B cell (primary cell): ENCODE measurements at regions not wholly inside any gene's neighbourhood (a gene's known extent, or its start where the extent isn't known, plus 50 kb on each side); places are given as distances from the start of the nearest gene placed in this dataset.

ENCODE experiments used
- CTCF ChIP-seq: fragments of 200-600 bp; IDR thresholded peaks from one replicate; pipeline ENCODE4 v1.8.0; 2022; ENCODE audit warnings: antibody characterized with exemption, mild to moderate bottlenecking
- EZH2 ChIP-seq: IDR thresholded peaks from 2 replicates; pipeline ENCODE4 v1.6.1; 2012; ENCODE audit warnings: borderline replicate concordance, low read depth, mild to moderate bottlenecking, moderate library complexity, low read length; ENCODE audit not compliant: insufficient read depth, poor library complexity, severe bottlenecking

DNA sequence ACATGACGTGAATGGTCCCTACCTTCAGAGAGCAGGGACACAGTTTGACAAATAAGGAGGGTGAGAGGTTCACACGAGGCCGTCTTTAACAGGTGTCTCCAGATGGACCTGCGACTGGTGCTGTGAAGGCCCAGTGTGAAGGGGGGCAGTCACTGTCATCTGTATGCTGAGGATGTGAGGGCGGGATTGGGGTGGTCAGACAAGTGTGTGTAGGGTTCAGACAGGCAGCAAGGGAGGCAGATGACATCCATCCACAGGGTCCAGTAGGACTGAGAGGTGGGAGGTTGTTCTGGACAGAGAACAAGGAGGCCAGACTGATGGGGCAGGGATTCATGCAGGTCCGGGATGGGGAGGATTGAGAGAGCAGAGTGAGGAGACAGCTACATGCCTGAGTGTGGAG is 232.6 kb upstream of the GPR26 start:
- TF ChIP-seq CTCF (no peak), EZH2 (no peak)
